ENCODE measurements at regions not wholly inside any gene's neighbourhood (a gene's known extent, or its start where the extent isn't known, plus 50 kb on each side); places are given as distances from the start of the nearest gene placed in this dataset.

- TF ChIP-seq, protein P1, sequence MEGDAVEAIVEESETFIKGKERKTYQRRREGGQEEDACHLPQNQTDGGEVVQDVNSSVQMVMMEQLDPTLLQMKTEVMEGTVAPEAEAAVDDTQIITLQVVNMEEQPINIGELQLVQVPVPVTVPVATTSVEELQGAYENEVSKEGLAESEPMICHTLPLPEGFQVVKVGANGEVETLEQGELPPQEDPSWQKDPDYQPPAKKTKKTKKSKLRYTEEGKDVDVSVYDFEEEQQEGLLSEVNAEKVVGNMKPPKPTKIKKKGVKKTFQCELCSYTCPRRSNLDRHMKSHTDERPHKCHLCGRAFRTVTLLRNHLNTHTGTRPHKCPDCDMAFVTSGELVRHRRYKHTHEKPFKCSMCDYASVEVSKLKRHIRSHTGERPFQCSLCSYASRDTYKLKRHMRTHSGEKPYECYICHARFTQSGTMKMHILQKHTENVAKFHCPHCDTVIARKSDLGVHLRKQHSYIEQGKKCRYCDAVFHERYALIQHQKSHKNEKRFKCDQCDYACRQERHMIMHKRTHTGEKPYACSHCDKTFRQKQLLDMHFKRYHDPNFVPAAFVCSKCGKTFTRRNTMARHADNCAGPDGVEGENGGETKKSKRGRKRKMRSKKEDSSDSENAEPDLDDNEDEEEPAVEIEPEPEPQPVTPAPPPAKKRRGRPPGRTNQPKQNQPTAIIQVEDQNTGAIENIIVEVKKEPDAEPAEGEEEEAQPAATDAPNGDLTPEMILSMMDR (IDR thresholded peaks at IDR 0.05): no peak
- POLR2A ChIA-PET: no interaction called here
- CTCF ChIA-PET: no interaction called here
- Mint-ChIP-seq H3K36me3 (ENCODE audit: low read depth) (no peaks in the 10 kb centered on the region), H3K4me1 (no peaks in the 10 kb centered on the region), H3K27ac (no peak overlapping the region), H3K27me3 (no peaks in the 10 kb centered on the region), H3K9me3 (peaks cover 5% of the 10 kb centered on the region), H3K4me3 (no peak overlapping the region)
- ATAC-seq (ENCODE audit: low read depth) (no peak), DNase-seq (no peak)
- intact Hi-C loops (cut with micrococcal nuclease): no loop called here
Observed at GRCh38 chr16:62709794-62710193, 673.6 kb upstream of the CDH8 start.

DNA sequence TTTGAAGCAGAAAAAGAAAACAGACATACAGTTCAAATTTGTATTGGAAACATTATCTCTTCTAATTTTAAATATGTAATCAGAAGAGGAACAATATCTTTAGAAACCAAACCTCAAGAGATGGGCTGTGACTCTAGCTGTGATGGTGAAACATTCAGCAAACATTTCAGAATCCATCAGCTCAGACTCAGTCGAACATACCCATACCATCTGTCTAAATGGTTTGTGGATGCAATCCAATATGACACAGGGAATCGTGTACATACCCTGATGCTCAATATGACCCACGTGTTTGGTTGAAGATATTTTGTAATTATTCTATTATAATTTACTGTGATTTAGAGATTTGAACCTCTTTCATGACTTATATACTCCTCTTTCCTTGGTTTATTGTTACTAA, 665.2 kb upstream of the CDH8 start:
- intact Hi-C loops (cut with micrococcal nuclease): no loop called here
- POLR2A ChIA-PET: no interaction called here
- CTCF ChIA-PET: no interaction called here
- Mint-ChIP-seq H3K4me1 (no peaks in the 10 kb centered on the region), H3K27me3 (no peaks in the 10 kb centered on the region), H3K36me3 (ENCODE audit: low read depth) (no peaks in the 10 kb centered on the region), H3K27ac (no peak overlapping the region), H3K9me3 (peaks cover 5% of the 10 kb centered on the region), H3K4me3 (no peak overlapping the region)
- ATAC-seq (ENCODE audit: low read depth) (no peak), DNase-seq (no peak)
- TF ChIP-seq, protein P1 (IDR thresholded peaks at IDR 0.05): no peak

DNA sequence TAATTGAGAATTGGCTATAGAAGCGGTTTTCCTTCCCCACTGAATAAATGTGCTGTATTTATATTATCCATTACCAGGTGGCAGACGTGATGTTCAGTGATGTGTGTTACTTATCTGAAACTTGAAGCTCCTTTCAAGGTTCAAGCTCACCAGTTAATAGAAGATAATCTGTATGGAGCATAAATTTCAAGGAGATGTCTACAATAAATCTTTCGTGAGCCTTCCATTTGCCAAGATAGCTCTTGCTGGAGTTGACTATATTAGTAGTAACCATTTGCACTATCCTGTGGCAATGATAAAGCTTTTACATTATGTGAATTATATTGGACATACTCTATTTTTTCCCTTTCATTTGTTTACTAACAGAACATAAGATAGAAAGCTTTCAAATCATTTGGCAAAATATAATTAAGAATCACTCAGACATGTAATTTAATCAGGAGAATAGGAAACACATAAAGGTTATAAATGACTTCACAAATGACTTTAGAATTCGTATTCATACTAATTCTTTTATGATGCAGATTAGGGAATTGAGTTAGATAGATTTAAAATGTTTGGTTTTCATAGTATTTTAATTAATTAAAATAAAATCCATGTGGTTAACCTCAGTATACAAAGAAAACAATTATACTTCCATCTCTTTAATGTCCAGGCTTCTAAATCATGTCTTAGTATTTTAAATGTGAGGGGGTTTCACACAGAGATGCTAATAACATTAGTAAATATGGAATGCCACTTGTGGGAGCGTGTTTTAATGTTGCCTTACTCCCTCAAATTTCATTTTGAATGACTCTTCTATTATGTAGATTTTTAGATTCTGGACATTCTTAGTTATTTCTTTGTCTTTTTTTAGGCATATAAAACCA, 664.4 kb upstream of the CDH8 start:
- intact Hi-C loops (cut with micrococcal nuclease): no loop called here
- POLR2A ChIA-PET: no interaction called here
- TF ChIP-seq, protein P1 (IDR thresholded peaks at IDR 0.05): no peak
- no peaks in the 10 kb centered on the region for H3K36me3 Mint-ChIP-seq (ENCODE audit: low read depth)
- no peak for DNase-seq
- CTCF ChIA-PET: no interaction called here
- H3K9me3 Mint-ChIP-seq: peaks cover 4% of the 10 kb centered on the region
- no peak for ATAC-seq (ENCODE audit: low read depth)
- no peak overlapping the region for H3K27ac Mint-ChIP-seq
- no peak overlapping the region for H3K4me3 Mint-ChIP-seq
- H3K4me1 Mint-ChIP-seq: no peaks in the 10 kb centered on the region
- H3K27me3 Mint-ChIP-seq: no peaks in the 10 kb centered on the region

- DNase-seq: no peak
- Mint-ChIP-seq H3K27ac (no peak overlapping the region), H3K27me3 (no peaks in the 10 kb centered on the region), H3K4me3 (no peak overlapping the region), H3K9me3 (peaks cover 18% of the 10 kb centered on the region), H3K36me3 (ENCODE audit: low read depth) (no peaks in the 10 kb centered on the region), H3K4me1 (no peaks in the 10 kb centered on the region)
- TF ChIP-seq, protein P1 (IDR thresholded peaks at IDR 0.05): no peak
- ATAC-seq (ENCODE audit: low read depth): no peak
- CTCF ChIA-PET: no interaction called here
- POLR2A ChIA-PET: no interaction called here
- intact Hi-C loops (cut with micrococcal nuclease): no loop called here
Observed at GRCh38 chr16:62692685-62693084, 656.4 kb upstream of the CDH8 start.

DNA sequence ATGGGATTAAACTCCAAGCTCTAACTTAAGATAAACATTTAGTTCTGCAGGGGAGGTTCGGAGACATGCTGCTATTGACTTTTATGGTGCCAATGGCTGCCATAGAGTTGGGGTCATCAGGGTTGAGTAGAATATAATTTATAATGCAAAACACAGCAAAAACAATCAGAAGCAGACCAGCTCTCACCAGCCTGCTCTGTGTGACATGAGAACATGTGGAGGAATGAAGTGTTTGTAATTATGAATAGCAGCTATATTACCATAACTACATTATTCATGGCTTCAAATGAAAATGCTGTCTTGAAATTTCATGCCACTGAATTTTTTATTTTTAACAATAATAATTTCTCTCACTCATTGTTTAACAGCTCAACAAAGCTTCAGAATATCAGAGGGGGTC, 645.6 kb upstream of the CDH8 start:
- POLR2A ChIA-PET: no interaction called here
- CTCF ChIA-PET: no interaction called here
- Mint-ChIP-seq H3K27me3 (no peaks in the 10 kb centered on the region), H3K9me3 (peaks cover 18% of the 10 kb centered on the region), H3K4me1 (no peaks in the 10 kb centered on the region), H3K27ac (no peak overlapping the region), H3K36me3 (ENCODE audit: low read depth) (no peaks in the 10 kb centered on the region), H3K4me3 (no peak overlapping the region)
- no peak for ATAC-seq (ENCODE audit: low read depth)
- TF ChIP-seq, protein P1 (IDR thresholded peaks at IDR 0.05): no peak
- intact Hi-C loops (cut with micrococcal nuclease): no loop called here
- no peak for DNase-seq

Measured in activated B cell treated with CpG ODN at 0.5 μM for 24 hours (primary cell).